H1 (cell line): ENCODE measurements at regions not wholly inside any gene's neighbourhood (a gene's known extent, or its start where the extent isn't known, plus 50 kb on each side); places are given as distances from the start of the nearest gene placed in this dataset.

ENCODE experiments used
- CTCF ChIA-PET: fragments of 300-600 bp; sonication (Branson Sonifier 250); formaldehyde crosslinking; loops from one replicate; lab custom pipeline; 2021; ENCODE audit not compliant: partially characterized antibody; lab: Charles Lee
- POLR2A ChIA-PET: fragments of 300-600 bp; sonication (Branson Sonifier 250); formaldehyde crosslinking; loops from one replicate; lab custom pipeline; 2021; ENCODE audit warnings: inconsistent platforms; ENCODE audit not compliant: partially characterized antibody; lab: Charles Lee
- DNase-seq, 2 experiments: peaks; one replicate each; pipeline versions ENCODE4 v3.0.0 to v3.0.0-alpha.2; 2010 to 2022; ENCODE audit warnings: low spot score in 2 of 2, low read depth in 1 of 2, mixed read lengths in 1 of 2
- FAIRE-seq: peaks from 2 replicates; lab custom pipeline; 2011; peaks lifted over from hg19 to GRCh38; lab: Jason Lieb, UNC
- H2AFZ ChIP-seq: 2 replicates; pipeline ENCODE4 v1.8.1; 2012; ENCODE audit warnings: low read length, inconsistent platforms
- H2AK5ac ChIP-seq: 2 replicates; pipeline ENCODE4 v1.6.1; 2013; ENCODE audit warnings: low read depth, low read length
- H2BK120ac ChIP-seq: replicated peaks from 2 replicates; pipeline ENCODE3; 2013; ENCODE audit warnings: low read depth, low read length, inconsistent platforms
- H2BK12ac ChIP-seq: 2 replicates; pipeline ENCODE4 v1.6.1; 2013; ENCODE audit warnings: low read depth, low read length
- H2BK15ac ChIP-seq: 2 replicates; pipeline ENCODE4 v1.6.1; 2013; ENCODE audit warnings: low read length
- H2BK20ac ChIP-seq: 2 replicates; pipeline ENCODE4 v1.6.1; 2013; ENCODE audit warnings: low read length
- H2BK5ac ChIP-seq: 2 replicates; pipeline ENCODE4 v1.6.1; 2013; ENCODE audit warnings: low read depth, low read length
- H3K14ac ChIP-seq: 2 replicates; pipeline ENCODE4 v1.6.1; 2013; ENCODE audit warnings: inconsistent platforms; ENCODE audit not compliant: insufficient read length
- H3K18ac ChIP-seq: 2 replicates; pipeline ENCODE4 v1.6.1; 2013; ENCODE audit warnings: low read length; ENCODE audit errors: extremely low read depth
- H3K23ac ChIP-seq: 2 replicates; pipeline ENCODE4 v1.6.1; 2013; ENCODE audit warnings: inconsistent platforms; ENCODE audit not compliant: insufficient read length
- H3K23me2 ChIP-seq: 2 replicates; pipeline ENCODE4 v1.6.1; 2013; ENCODE audit warnings: low read depth, low read length
- H3K27ac ChIP-seq: 2 replicates; pipeline ENCODE4 v1.6.1; 2011; ENCODE audit warnings: low read depth, low read length, inconsistent platforms
- H3K27me3 ChIP-seq, 4 experiments: replicated peaks in 1 of 4; 1 replicate in 1 of 4; 2 replicates in 3 of 4; pipeline versions ENCODE4 v1.6.1 to v1.8.1; 2011 to 2013; ENCODE audit warnings: low read length in 3 of 4, mild to moderate bottlenecking in 3 of 4, inconsistent platforms in 2 of 4, mixed read lengths in 2 of 4, moderate library complexity in 1 of 4; ENCODE audit not compliant: control insufficient read depth in 3 of 4, insufficient read depth in 3 of 4; ENCODE audit errors: extremely low read depth in 1 of 4
- H3K36me3 ChIP-seq, 4 experiments: 2 replicates each; pipeline versions ENCODE4 v1.6.1 to v1.8.1; 2011 to 2013; ENCODE audit warnings: mild to moderate bottlenecking in 4 of 4, low read length in 3 of 4, moderate library complexity in 2 of 4, control low read depth in 1 of 4, inconsistent platforms in 1 of 4; ENCODE audit not compliant: insufficient read depth in 4 of 4, control insufficient read depth in 2 of 4
- H3K4ac ChIP-seq: replicated peaks from 2 replicates; pipeline ENCODE3; 2013; ENCODE audit warnings: low read length, low read depth, mixed read lengths, inconsistent platforms; ENCODE audit not compliant: insufficient read length
- H3K4me1 ChIP-seq, 4 experiments: replicated peaks in 1 of 4; 1 replicate in 1 of 4; 2 replicates in 3 of 4; pipeline versions ENCODE4 v1.6.1 to v1.8.1; 2011 to 2013; ENCODE audit warnings: low read length in 3 of 4, inconsistent platforms in 2 of 4, mixed read lengths in 1 of 4; ENCODE audit not compliant: insufficient read depth in 4 of 4, control insufficient read depth in 3 of 4
- H3K4me2 ChIP-seq, 2 experiments: 2 replicates each; pipeline versions ENCODE4 v1.6.1 to v1.8.1; 2011 to 2013; ENCODE audit warnings: low read depth in 2 of 2, low read length in 2 of 2, control low read depth in 1 of 2, inconsistent platforms in 1 of 2, mild to moderate bottlenecking in 1 of 2; ENCODE audit not compliant: insufficient read depth in 1 of 2
- H3K4me3 ChIP-seq, 4 experiments: fragments of 200-600, 300-600 bp in 1 of 4; sonication (generic), shearing (Covaris generic), sonication (Bioruptor Twin) in 1 of 4; 2 replicates each; pipeline versions ENCODE4 v1.5.1 to v1.8.1; 2011 to 2016; ENCODE audit warnings: low read length in 4 of 4, low read depth in 3 of 4, control low read depth in 2 of 4, inconsistent platforms in 2 of 4, mild to moderate bottlenecking in 2 of 4, mixed read lengths in 1 of 4, moderate library complexity in 1 of 4; ENCODE audit not compliant: insufficient read depth in 2 of 4; ENCODE audit errors: extremely low read depth in 1 of 4
- H3K56ac ChIP-seq: replicated peaks from 2 replicates; pipeline ENCODE3; 2013; ENCODE audit warnings: low read depth, mild to moderate bottlenecking, mixed read lengths, low read length, inconsistent platforms; ENCODE audit not compliant: insufficient read length
- H3K79me1 ChIP-seq: 2 replicates; pipeline ENCODE4 v1.6.1; 2013; ENCODE audit warnings: low read depth, low read length, control low read depth
- H3K79me2 ChIP-seq, 2 experiments: 2 replicates each; pipeline versions ENCODE4 v1.6.1 to v1.8.1; 2012 to 2013; ENCODE audit warnings: low read length in 2 of 2, mild to moderate bottlenecking in 2 of 2, inconsistent platforms in 1 of 2; ENCODE audit not compliant: insufficient read depth in 2 of 2, control insufficient read depth in 1 of 2
- H3K9ac ChIP-seq, 4 experiments: replicated peaks in 1 of 4; 1 replicate in 1 of 4; 2 replicates in 3 of 4; pipeline versions ENCODE4 v1.6.1 to v1.8.1; 2011 to 2013; ENCODE audit warnings: low read depth in 3 of 4, low read length in 3 of 4, control low read depth in 2 of 4, mild to moderate bottlenecking in 2 of 4, moderate library complexity in 2 of 4, inconsistent platforms in 1 of 4; ENCODE audit errors: extremely low read depth in 1 of 4
- H3K9me3 ChIP-seq, 2 experiments: 2 replicates each; pipeline versions ENCODE4 v1.6.1 to v1.8.1; 2012 to 2013; ENCODE audit warnings: mild to moderate bottlenecking in 2 of 2, moderate library complexity in 2 of 2, control low read depth in 1 of 2, inconsistent platforms in 1 of 2, low read depth in 1 of 2, low read length in 1 of 2, mixed read lengths in 1 of 2; ENCODE audit not compliant: insufficient read depth in 2 of 2
- H4K20me1 ChIP-seq, 2 experiments: replicated peaks in 1 of 2; 2 replicates each; pipeline versions ENCODE3 to v1.8.1; 2011 to 2013; ENCODE audit warnings: inconsistent platforms in 2 of 2, low read length in 2 of 2, mild to moderate bottlenecking in 1 of 2; ENCODE audit not compliant: insufficient read depth in 2 of 2, control insufficient read depth in 1 of 2
- H4K5ac ChIP-seq: 2 replicates; pipeline ENCODE4 v1.6.1; 2013; ENCODE audit warnings: low read length, low read depth, mixed read lengths, inconsistent platforms; ENCODE audit not compliant: insufficient read length
- H4K8ac ChIP-seq: 2 replicates; pipeline ENCODE4 v1.8.0; 2013; ENCODE audit warnings: mild to moderate bottlenecking, moderate library complexity, low read length, inconsistent platforms; ENCODE audit not compliant: insufficient read depth; ENCODE audit errors: extremely low read depth
- H4K91ac ChIP-seq: replicated peaks from 2 replicates; pipeline ENCODE3; 2013; ENCODE audit warnings: low read length, mixed read lengths, inconsistent platforms; ENCODE audit not compliant: insufficient read length
- KDM1A ChIP-seq: fragments of 200-600, 300-600 bp; sonication (generic); IDR thresholded peaks from 2 replicates; pipeline ENCODE4 v1.7.1; 2016; ENCODE audit warnings: mild to moderate bottlenecking, low read length, borderline replicate concordance
- WGBS, 2 experiments: shearing (Covaris generic) in 1 of 2; methylation state at CpG; one replicate each; pipeline versions ENCODE4 v1.1.6 to v1.1.7; 2013 to 2015; ENCODE audit warnings: low lambda C conversion rate in 2 of 2, mixed read lengths in 2 of 2, inconsistent platforms in 1 of 2, low coverage in 1 of 2, missing lambda C conversion rate in 1 of 2; ENCODE audit not compliant: insufficient replicate concordance in 2 of 2, insufficient coverage in 1 of 2, insufficient read length in 1 of 2; ENCODE audit errors: extremely low coverage in 1 of 2, missing lambda C conversion rate in 1 of 2; 5-methylcytosine and 5-hydroxymethylcytosine counted together

DNA sequence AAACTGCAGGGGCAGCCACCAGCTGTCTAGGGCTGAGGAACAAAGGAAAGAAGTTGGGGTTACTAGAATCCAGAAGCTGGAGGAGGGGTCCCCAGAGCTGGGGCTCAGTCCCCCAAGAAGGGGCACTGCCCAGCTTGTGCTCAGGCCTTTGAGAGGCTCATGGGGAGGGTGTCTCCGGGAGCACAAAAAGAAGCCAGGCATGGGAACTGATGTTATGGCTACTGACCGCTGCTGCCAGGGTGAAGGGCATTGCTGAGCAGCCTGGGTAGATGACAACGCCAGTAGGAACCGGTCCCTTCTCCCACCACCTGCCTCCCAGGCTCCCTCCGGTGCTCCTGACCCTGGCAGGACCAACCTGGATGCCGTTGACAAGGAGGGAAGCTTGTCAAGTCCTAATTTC is 762.5 kb upstream of the TPTE start:
- no peak overlapping the region for H2BK12ac ChIP-seq
- WGBS, 2 experiments, result 86% methylated on average over 6 of the region's 6 CpGs; no CpG with 5 or more reads in 1 of the 2 experiments
- no peak overlapping the region for H4K8ac ChIP-seq
- no peaks in the 10 kb centered on the region; a peak in 1 of 8 replicates for H3K36me3 ChIP-seq
- no peak for TF ChIP-seq KDM1A
- H2AFZ ChIP-seq, result no peak overlapping the region
- no peak overlapping the region for H3K56ac ChIP-seq
- H3K14ac ChIP-seq, result no peak overlapping the region
- no peak overlapping the region for H3K23ac ChIP-seq
- H3K4me1 ChIP-seq, result no peaks in the 10 kb centered on the region
- no peak overlapping the region for H2BK20ac ChIP-seq
- no peak for FAIRE-seq
- no peak overlapping the region for H2AK5ac ChIP-seq
- no peak overlapping the region for H2BK15ac ChIP-seq
- H3K4ac ChIP-seq, result no peak overlapping the region
- no peak overlapping the region for H4K91ac ChIP-seq
- no peaks in the 10 kb centered on the region for H3K23me2 ChIP-seq
- no peak for DNase-seq
- H2BK120ac ChIP-seq, result no peak overlapping the region
- peak overlapping the region in 1 of 4 experiments; percentile 2; a peak in 1 of 8 replicates for H3K4me3 ChIP-seq
- H3K79me2 ChIP-seq, result no peaks in the 10 kb centered on the region
- H3K79me1 ChIP-seq, result no peaks in the 10 kb centered on the region
- H2BK5ac ChIP-seq, result no peak overlapping the region
- H3K9me3 ChIP-seq, result peaks cover 76 to 77% of the 10 kb centered on the region in 2 experiments
- H3K9ac ChIP-seq, result no peak overlapping the region
- POLR2A ChIA-PET, result no interaction called here
- H3K18ac ChIP-seq, result no peak overlapping the region
- no peak overlapping the region for H3K4me2 ChIP-seq
- H4K5ac ChIP-seq, result no peak overlapping the region
- CTCF ChIA-PET, result no interaction called here
- no peaks in the 10 kb centered on the region for H4K20me1 ChIP-seq
- H3K27me3 ChIP-seq, result no peaks in the 10 kb centered on the region
- H3K27ac ChIP-seq, result no peak overlapping the region
